Stimulated activated naive CD4-positive, alpha-beta T cell treated with Interleukin-2 at 50 U/mL for 16 hours (primary cell): ENCODE measurements at regions not wholly inside any gene's neighbourhood (a gene's known extent, or its start where the extent isn't known, plus 50 kb on each side); places are given as distances from the start of the nearest gene placed in this dataset.

Experiments used
- DNase-seq: peaks from one replicate; lab custom pipeline; 2025; lab: John Stamatoyannopoulos, UW

- no peak for DNase-seq
Measured at GRCh38 chr7:136256491-136256890, 279.3 kb upstream of the MTPN start.

- no peak for DNase-seq
Measured at GRCh38 chr7:136254148-136254547, 277.0 kb upstream of the MTPN start.

- DNase-seq = no peak
Measured at GRCh38 chr7:136251826-136252225, 274.7 kb upstream of the MTPN start.

DNA sequence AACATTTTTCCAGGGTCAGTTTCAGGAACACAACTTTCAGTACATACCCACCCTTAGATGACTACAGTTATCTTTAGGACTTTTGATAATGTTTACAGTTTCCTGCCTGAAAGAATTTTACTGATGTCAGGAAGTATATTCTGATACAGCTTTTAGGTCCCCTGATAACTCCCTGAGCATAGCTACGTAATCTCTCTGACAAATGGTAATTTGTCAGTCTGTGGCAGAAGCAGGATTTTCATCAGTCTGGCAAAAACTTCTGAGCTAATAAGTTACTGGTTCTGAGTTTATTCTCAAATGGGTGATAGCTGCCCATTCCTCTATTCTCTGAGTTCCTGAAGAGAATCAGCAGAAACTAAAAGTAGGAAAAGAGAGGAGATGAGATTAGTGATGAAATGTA lies 270.1 kb upstream of the MTPN start:
- no peak for DNase-seq

DNA sequence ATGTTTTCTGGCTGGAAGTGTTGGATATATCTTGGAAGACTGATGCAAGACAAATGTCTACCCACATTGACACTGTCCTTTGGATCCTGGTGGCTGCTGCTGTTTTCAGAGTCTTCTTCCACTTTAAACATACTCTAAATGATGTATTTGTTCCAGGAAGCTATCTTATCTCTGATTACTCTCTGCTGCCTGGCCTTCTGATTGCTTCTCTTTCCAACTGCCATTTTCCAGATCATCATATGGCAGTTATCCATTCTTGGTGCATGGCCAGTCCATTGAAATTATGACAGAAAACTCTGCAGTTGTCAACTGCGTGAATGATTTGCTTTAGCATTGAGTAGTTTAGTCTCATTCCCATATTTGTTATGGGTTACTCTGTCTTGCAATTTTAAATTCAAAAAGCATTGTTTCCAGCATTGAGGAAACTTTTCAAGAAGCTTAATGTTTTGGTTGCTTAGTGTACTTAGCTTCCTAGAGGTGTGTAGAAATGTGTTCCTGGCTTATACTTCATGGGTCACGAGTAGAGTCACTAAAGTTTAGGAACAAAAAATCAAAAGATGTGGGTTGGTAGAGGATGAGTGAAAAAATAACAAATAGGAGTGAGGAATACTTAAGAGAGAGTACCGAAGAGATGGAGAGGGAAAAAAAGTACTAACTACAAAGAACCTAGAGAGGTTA lies 268.3 kb upstream of the MTPN start:
- no peak for DNase-seq

DNA sequence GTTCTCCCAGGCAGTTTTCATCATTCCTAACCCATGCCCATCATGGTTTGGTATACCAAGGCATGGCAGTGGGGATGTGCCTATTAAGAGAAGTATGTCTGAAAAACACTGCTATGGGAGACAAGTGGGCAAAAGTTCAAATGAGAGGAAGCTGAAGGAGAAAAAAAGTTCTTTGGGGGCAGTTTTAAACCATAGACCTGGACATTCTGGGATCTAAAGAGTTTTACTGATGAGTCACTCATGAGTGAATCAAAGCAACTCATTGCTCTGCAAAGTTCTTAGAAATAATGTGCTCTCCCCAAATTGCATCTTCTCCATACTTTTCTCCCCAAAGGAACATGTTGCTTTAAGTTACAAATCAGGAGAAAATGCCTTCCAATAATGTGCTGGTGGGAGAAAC lies 256.9 kb upstream of the MTPN start:
- DNase-seq = no peak

- DNase-seq = no peak
Measured at GRCh38 chr7:136230210-136230609, 253.1 kb upstream of the MTPN start.

DNA sequence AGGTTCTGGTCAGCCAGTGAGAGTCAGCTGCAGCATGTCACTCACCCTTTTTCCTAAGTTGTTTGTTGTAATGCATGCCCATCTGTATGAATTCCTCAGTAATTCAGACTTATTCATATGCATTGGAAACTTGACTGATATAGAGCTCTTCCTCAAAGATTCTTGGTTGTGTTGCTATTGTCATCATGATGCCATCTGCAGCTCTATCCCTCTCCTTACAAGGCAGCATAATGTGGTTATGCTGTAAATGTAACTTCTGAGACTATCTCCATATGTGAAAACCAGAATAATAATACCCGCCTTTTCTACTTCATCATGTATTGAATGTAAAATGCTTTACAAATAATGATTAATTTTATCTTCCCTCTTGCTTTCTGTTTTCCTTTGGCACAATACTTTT lies 252.6 kb upstream of the MTPN start:
- no peak for DNase-seq

DNA sequence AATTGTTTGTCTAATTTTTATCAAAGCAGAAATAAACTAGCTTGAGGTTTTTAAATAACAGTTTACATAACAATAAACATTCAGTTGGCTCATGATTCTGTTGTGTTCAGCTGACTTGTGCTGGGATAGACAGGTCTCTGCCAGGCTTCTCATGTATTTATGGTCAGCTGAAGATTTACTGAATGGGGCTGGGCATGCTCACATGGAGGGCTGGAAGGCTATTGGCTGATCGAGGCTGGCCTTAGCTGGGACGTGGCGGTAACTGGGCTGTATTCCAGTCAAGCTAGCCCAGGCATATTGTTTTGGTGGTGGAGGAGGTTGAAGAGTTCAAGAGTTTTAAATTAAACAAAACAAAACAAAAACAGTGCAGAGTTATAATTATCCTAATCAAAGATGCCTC lies 251.0 kb upstream of the MTPN start:
- no peak for DNase-seq

GRCh38 chr7:136214356-136214755 lies 237.2 kb upstream of the MTPN start:
- DNase-seq = no peak

DNA sequence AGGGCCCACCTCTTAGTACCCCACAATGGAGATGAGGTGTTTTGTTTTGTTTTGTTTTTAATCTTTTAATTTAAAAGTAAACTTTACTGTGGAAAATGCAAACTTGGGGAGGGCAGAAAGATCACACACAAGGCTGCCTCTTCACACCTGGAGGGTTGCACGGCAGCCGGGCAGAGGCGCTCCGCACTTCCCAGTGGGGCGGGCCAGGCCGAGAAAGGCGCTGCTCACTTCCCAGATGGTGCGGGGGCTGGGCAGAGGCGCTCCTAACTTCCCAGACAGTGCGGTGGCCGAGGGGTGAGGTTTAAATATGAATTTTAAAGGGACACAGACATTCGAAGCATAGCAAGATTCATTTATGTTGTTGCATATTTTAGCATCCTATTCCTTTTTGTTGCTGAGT lies 235.9 kb upstream of the MTPN start:
- DNase-seq = no peak

DNA sequence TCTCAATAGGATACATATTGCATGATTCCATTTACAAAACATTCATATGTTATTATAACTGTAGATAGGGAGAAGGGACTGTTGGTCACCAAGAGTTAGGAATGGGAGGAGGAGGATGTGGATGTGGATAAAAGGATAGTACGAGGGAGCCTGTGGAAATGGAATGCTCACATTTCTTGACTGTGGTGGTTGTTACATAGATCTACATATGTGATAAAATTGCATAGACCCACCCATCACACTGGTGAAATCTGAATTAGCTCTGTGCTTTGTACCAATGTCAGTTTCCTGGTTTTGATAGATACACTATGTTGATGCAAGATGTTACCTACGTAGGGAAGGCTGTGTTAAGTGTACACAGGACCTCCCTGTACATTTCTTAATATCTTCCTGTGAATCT lies 233.5 kb upstream of the MTPN start:
- DNase-seq = no peak

DNA sequence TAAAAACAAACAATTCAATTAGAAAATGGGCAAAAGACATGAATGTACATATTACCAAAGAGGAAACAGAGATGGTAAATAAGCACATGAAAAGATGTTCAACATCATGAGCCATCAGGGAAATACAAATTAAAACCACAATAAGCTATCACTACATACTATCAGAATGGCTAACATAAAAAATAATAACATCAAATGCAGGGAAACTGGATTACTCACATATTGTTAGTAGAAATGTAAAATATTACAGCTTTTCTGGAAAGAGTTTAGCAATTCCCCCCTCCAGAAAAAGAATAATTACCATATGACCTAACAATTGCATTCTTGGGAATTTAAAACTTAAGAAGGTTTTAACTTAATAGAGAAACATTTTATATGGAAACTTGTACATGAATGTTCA lies 232.9 kb upstream of the MTPN start:
- DNase-seq = no peak

DNA sequence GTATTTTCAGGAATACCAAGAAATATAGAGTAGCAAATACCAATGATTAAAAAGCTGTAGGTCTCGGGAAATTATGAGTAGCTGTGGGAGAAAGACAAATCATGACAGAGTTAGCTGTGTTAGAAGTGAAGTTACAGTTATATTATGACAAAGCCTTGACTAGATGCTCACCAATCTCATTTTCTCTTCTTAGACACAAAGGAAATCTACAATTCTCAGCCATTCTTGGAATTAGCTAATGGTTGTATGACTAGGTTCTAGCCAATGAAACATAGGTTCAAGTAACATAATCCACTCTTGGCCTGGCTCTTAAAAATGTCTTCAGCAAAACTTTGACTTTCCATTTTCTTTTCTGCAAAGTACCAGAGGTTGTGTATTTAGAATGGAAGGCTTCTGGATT lies 228.8 kb upstream of the MTPN start:
- no peak for DNase-seq

DNA sequence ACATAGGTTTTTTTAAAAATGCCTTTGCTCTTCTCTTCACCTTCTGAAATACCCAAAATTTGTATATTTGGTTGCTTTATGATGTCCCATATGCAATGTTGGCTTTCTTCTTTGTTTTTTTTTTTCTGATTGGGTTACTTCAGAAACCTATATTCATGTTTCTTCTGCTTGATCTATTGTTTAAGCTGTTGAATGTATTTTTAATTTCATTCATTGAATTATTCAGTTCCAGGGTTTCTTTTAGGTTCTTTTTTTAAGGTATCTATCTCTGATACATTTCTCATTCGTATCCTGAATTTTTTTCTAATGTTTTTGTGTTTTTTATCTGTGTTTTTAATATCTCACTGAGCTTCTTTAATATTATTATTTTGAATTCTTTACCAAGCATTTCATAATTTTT lies 221.0 kb upstream of the MTPN start:
- DNase-seq = no peak

GRCh38 chr7:136194878-136195277 lies 217.7 kb upstream of the MTPN start:
- DNase-seq = no peak

DNA sequence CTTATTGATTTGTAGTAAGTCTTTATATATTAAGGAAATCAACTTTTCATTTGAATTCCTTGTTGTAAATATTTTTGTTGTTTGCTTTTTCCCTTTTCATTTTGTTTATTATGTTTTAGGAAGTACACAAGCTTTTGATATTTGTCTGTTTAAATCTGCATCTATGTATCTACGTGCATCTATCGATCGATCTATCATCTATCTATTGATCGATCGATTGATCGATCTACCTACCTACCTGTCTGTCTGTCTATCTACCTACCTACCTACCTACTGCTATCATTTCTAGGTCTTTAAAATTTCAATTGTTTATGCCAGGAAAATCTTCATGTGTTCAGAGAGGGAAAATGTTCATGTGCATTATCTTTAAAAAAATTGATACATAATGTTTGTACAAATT lies 216.8 kb upstream of the MTPN start:
- DNase-seq = no peak

DNA sequence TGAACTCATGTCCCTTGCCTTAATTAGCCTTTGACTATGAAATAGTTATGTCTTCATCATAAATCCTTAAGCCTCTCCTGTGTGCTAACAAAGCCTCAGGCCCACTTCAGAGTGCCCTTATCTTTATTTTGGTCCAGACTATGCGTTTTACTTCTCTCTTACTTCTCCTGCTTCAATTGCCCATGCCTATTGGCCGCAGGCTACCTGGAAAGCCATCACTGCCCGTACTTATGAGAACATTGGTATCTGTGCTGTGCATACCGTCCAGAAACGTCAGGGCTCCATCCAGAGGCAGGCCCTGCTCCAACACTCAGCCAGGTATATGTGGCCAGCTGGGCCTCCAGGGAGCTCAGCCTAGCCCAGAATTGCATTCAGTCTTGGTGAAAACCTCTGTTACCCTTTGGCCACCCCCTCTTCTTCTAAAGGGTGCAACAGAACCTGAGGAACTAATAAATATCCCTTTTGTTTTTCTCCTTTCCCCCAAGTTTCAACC lies 212.4 kb upstream of the MTPN start:
- no peak for DNase-seq

DNA sequence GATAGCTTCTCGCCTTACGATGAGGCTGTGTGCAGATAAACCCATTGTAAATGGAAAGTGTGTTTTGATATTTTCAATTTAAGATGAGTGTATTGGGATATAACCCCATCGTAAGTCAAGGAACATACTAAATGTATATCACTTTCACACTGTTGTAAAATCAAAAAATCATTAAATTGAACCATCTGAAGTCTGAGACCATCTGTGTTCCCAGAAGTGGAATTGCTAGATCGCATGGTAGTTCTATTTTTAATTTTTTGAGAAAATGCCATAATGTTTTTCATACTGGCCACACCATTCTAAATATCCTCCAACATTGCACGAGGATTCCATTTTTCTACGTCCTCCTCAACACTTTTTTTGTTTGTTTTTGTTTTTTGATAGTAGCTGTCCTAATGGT lies 209.1 kb upstream of the MTPN start:
- DNase-seq = no peak

GRCh38 chr7:136184719-136185118 lies 207.6 kb upstream of the MTPN start:
- DNase-seq = no peak

DNA sequence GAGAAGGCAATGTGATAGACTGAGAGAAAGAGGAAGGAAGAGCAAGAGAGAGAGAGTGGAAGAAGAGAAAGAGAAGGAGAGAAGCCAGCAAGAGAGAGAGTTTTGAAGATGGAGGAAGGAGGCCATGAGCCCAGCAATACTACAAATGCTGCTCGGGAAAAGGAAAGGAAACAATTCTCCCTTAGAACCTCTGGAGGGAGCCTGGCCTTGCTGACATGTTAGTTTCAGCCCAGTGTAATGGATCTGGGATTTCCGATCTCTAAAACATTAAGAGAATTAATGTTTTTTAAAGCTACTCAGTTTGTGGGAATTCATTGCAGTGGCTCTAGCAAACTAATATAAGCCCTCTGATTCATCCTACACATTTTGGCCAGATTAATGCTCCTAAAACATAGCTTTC lies 206.8 kb upstream of the MTPN start:
- no peak for DNase-seq

- no peak for DNase-seq
Measured at GRCh38 chr7:136180984-136181383, 203.8 kb upstream of the MTPN start.

DNA sequence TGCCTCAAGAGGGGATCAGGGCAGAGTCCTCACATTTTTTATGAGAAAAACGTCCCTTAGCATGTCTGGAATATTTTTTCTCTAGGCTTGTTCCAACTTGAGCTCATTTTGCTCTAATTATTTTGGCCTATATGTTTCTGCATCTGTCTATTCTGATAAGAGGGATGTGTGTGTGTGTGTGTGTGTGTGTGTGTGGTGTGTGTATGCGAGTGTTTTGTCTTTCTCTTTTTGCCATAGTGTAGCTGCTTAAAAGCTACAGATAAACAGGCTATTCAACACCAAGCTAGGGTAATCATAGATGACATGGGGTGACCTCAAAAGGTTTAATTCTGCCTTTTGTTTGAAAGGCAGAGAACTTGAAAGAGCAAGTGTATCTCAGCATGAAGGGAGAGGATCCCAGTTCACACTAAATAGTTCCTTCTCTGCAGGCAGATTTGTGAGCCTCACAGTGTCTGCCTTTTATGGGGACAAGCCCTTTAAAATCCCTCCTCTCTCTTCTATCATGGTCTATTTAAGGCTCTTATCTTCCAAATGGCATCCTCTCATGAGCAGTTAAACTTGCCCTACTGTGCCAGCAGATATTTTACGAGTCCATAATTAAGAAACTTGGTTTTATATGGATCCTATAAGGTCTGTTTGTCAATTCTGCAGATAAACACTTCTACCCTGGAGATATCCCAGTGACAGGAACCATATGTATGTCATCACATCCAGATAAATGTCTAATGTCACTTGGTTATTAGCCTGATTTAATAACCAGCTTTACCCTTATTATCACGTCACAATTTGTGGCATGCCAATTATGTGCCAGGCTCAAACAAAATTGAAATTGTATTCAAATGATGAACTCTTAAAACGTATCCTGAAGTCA lies 202.9 kb upstream of the MTPN start:
- DNase-seq = no peak

GRCh38 chr7:136179154-136179553 lies 202.0 kb upstream of the MTPN start:
- no peak for DNase-seq
